ENCODE measurements at regions not wholly inside any gene's neighbourhood (a gene's known extent, or its start where the extent isn't known, plus 50 kb on each side); places are given as distances from the start of the nearest gene placed in this dataset.
"Not testable (repeated sequence)": the region's sequence is repeated elsewhere in the genome, so short reads cannot be mapped to it uniquely, and the experiment has no call there.

- H3K4me3 ChIP-seq: no peak overlapping the region
- in situ Hi-C loops (cut with MboI): no loop called here
- no peaks in the 10 kb centered on the region; a peak in 2 of 5 replicates for H3K4me1 ChIP-seq (replicated peaks in 1 of 2; ENCODE audit: control insufficient read depth in 2 of 2, insufficient read depth in 2 of 2, low read length in 2 of 2)
- no peak for TF ChIP-seq KLF16 (IDR thresholded peaks at IDR 0.05)
- TF ChIP-seq ASH1L (IDR thresholded peaks at IDR 0.05; ENCODE audit: borderline replicate concordance, low read depth, partially characterized antibody): no peak
- no peak for TF ChIP-seq PCBP2 (IDR thresholded peaks at IDR 0.05; ENCODE audit: low read depth, low read length, poor library complexity, severe bottlenecking)
- no peak for TF ChIP-seq HDGF (IDR thresholded peaks at IDR 0.05)
- TF ChIP-seq MYC (IDR thresholded peaks at IDR 0.05; ENCODE audit: low read depth, low read length): no peak
- TF ChIP-seq MYC (CRISPR knock-in tag; IDR thresholded peaks at IDR 0.05; ENCODE audit: borderline replicate concordance, low read depth): no peak
- no peak for TF ChIP-seq RBM17 (IDR thresholded peaks at IDR 0.05; ENCODE audit: borderline replicate concordance, low read depth, low read length)
- TF ChIP-seq YBX1 (IDR thresholded peaks at IDR 0.05): no peak
- no peak for TF ChIP-seq NUFIP1 (IDR thresholded peaks at IDR 0.05; ENCODE audit: partially characterized antibody)
- TF ChIP-seq CBX5 (IDR thresholded peaks at IDR 0.05; ENCODE audit: borderline replicate concordance, low read depth): no peak
- no peak for TF ChIP-seq RFX1 (IDR thresholded peaks at IDR 0.05)
- TF ChIP-seq ZNF263 (CRISPR knock-in tag; IDR thresholded peaks at IDR 0.05; ENCODE audit: borderline replicate concordance): no peak
- no peak for TF ChIP-seq HMG20B (CRISPR knock-in tag; IDR thresholded peaks at IDR 0.05)
- TF ChIP-seq, protein P1, sequence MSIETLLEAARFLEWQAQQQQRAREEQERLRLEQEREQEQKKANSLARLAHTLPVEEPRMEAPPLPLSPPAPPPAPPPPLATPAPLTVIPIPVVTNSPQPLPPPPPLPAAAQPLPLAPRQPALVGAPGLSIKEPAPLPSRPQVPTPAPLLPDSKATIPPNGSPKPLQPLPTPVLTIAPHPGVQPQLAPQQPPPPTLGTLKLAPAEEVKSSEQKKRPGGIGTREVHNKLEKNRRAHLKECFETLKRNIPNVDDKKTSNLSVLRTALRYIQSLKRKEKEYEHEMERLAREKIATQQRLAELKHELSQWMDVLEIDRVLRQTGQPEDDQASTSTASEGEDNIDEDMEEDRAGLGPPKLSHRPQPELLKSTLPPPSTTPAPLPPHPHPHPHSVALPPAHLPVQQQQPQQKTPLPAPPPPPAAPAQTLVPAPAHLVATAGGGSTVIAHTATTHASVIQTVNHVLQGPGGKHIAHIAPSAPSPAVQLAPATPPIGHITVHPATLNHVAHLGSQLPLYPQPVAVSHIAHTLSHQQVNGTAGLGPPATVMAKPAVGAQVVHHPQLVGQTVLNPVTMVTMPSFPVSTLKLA (conservative IDR thresholded peaks at IDR 0.05): no peak
- no peak for TF ChIP-seq ZNF512 (tag; IDR thresholded peaks at IDR 0.05)
- POLR2A ChIA-PET: no interaction called here
- H3K9me3 ChIP-seq (replicated peaks; ENCODE audit: control insufficient read depth, insufficient read depth, low read depth, low read length): no peaks in the 10 kb centered on the region
- ATAC-seq (no peak), FAIRE-seq (no peak), DNase-seq (ENCODE audit: extremely low read depth in 1 of 4, low spot score in 3 of 4) (no peak)
- no peaks in the 10 kb centered on the region for H3K9me1 ChIP-seq (ENCODE audit: control insufficient read depth, insufficient read depth, low read length)
- no peaks in the 10 kb centered on the region for H3K36me3 ChIP-seq (ENCODE audit: control insufficient read depth, insufficient read depth, low read length)
- H3K79me2 ChIP-seq (ENCODE audit: control insufficient read depth, insufficient read depth, low read length): no peaks in the 10 kb centered on the region
- no TSS peak for BruUV-seq (replicated peaks)
- no peak overlapping the region for H3K9ac ChIP-seq (ENCODE audit: insufficient read depth in 1 of 2, low read depth in 2 of 2, low read length in 2 of 2)
- CTCF ChIA-PET (ENCODE audit: low intra/inter-chr PET ratio): no interaction called here
- H3K4me2 ChIP-seq (ENCODE audit: insufficient read depth, low read length): no peak overlapping the region
- intact Hi-C loops (cut with micrococcal nuclease): no loop called here
- H2AFZ ChIP-seq (ENCODE audit: low read depth, low read length): no peak overlapping the region
- no peaks in the 10 kb centered on the region; a peak in 1 of 5 replicates for H3K27me3 ChIP-seq (ENCODE audit: control insufficient read depth in 2 of 2, insufficient read depth in 2 of 2, low read length in 2 of 2)
- no peaks in the 10 kb centered on the region for H4K20me1 ChIP-seq (replicated peaks; ENCODE audit: control insufficient read depth, insufficient read depth, low read length)
- no peak overlapping the region for H3K27ac ChIP-seq (ENCODE audit: extremely low read depth, low read depth, low read length)
Observed at GRCh38 chr21:17697473-17697872, 84.8 kb upstream of the BTG3 start.

- H3K36me3 ChIP-seq (ENCODE audit: control insufficient read depth, insufficient read depth, low read length); DNase-seq (ENCODE audit: extremely low read depth in 1 of 4, low spot score in 3 of 4); H3K4me1 ChIP-seq (replicated peaks in 1 of 2; ENCODE audit: control insufficient read depth in 2 of 2, insufficient read depth in 2 of 2, low read length in 2 of 2); CTCF ChIA-PET (ENCODE audit: low intra/inter-chr PET ratio); H2AFZ ChIP-seq (ENCODE audit: low read depth, low read length); POLR2A ChIA-PET; in situ Hi-C loops (cut with MboI); H3K9me3 ChIP-seq (replicated peaks; ENCODE audit: control insufficient read depth, insufficient read depth, low read depth, low read length); H3K79me2 ChIP-seq (ENCODE audit: control insufficient read depth, insufficient read depth, low read length); intact Hi-C loops (cut with micrococcal nuclease); H4K20me1 ChIP-seq (replicated peaks; ENCODE audit: control insufficient read depth, insufficient read depth, low read length); H3K27me3 ChIP-seq (ENCODE audit: control insufficient read depth in 2 of 2, insufficient read depth in 2 of 2, low read length in 2 of 2); H3K9ac ChIP-seq (ENCODE audit: insufficient read depth in 1 of 2, low read depth in 2 of 2, low read length in 2 of 2); H3K4me2 ChIP-seq (ENCODE audit: insufficient read depth, low read length); ATAC-seq; FAIRE-seq; H3K9me1 ChIP-seq (ENCODE audit: control insufficient read depth, insufficient read depth, low read length); BruUV-seq (replicated peaks); H3K4me3 ChIP-seq; H3K27ac ChIP-seq (ENCODE audit: extremely low read depth, low read depth, low read length): not testable (repeated sequence)
- 11% methylated on average over 4 of the region's 9 CpGs for WGBS (ENCODE audit: insufficient coverage, low coverage, missing lambda C conversion rate)
Observed at GRCh38 chr21:17694416-17694815, 81.7 kb upstream of the BTG3 start.
